H1 (cell line): ENCODE measurements at regions not wholly inside any gene's neighbourhood (a gene's known extent, or its start where the extent isn't known, plus 50 kb on each side); places are given as distances from the start of the nearest gene placed in this dataset.
A peak's percentile ranks its signal among the peaks of the same experiment; 100 is the strongest.

Experiments
- CTCF ChIA-PET: fragments of 300-600 bp; sonication (Branson Sonifier 250); formaldehyde crosslinking; loops from one replicate; lab custom pipeline; 2021; ENCODE audit not compliant: partially characterized antibody; lab: Charles Lee
- POLR2A ChIA-PET: fragments of 300-600 bp; sonication (Branson Sonifier 250); formaldehyde crosslinking; loops from one replicate; lab custom pipeline; 2021; ENCODE audit warnings: inconsistent platforms; ENCODE audit not compliant: partially characterized antibody; lab: Charles Lee
- DNase-seq, 2 experiments: peaks; one replicate each; pipeline versions ENCODE4 v3.0.0 to v3.0.0-alpha.2; 2010 to 2022; ENCODE audit warnings: low spot score in 2 of 2, low read depth in 1 of 2, mixed read lengths in 1 of 2
- FAIRE-seq: peaks from 2 replicates; lab custom pipeline; 2011; peaks lifted over from hg19 to GRCh38; lab: Jason Lieb, UNC
- H2AFZ ChIP-seq: 2 replicates; pipeline ENCODE4 v1.8.1; 2012; ENCODE audit warnings: low read length, inconsistent platforms
- H2AK5ac ChIP-seq: 2 replicates; pipeline ENCODE4 v1.6.1; 2013; ENCODE audit warnings: low read depth, low read length
- H2BK120ac ChIP-seq: replicated peaks from 2 replicates; pipeline ENCODE3; 2013; ENCODE audit warnings: low read depth, low read length, inconsistent platforms
- H2BK12ac ChIP-seq: 2 replicates; pipeline ENCODE4 v1.6.1; 2013; ENCODE audit warnings: low read depth, low read length
- H2BK15ac ChIP-seq: 2 replicates; pipeline ENCODE4 v1.6.1; 2013; ENCODE audit warnings: low read length
- H2BK20ac ChIP-seq: 2 replicates; pipeline ENCODE4 v1.6.1; 2013; ENCODE audit warnings: low read length
- H2BK5ac ChIP-seq: 2 replicates; pipeline ENCODE4 v1.6.1; 2013; ENCODE audit warnings: low read depth, low read length
- H3K14ac ChIP-seq: 2 replicates; pipeline ENCODE4 v1.6.1; 2013; ENCODE audit warnings: inconsistent platforms; ENCODE audit not compliant: insufficient read length
- H3K18ac ChIP-seq: 2 replicates; pipeline ENCODE4 v1.6.1; 2013; ENCODE audit warnings: low read length; ENCODE audit errors: extremely low read depth
- H3K23ac ChIP-seq: 2 replicates; pipeline ENCODE4 v1.6.1; 2013; ENCODE audit warnings: inconsistent platforms; ENCODE audit not compliant: insufficient read length
- H3K23me2 ChIP-seq: 2 replicates; pipeline ENCODE4 v1.6.1; 2013; ENCODE audit warnings: low read depth, low read length
- H3K27ac ChIP-seq: 2 replicates; pipeline ENCODE4 v1.6.1; 2011; ENCODE audit warnings: low read depth, low read length, inconsistent platforms
- H3K27me3 ChIP-seq, 4 experiments: replicated peaks in 1 of 4; 1 replicate in 1 of 4; 2 replicates in 3 of 4; pipeline versions ENCODE4 v1.6.1 to v1.8.1; 2011 to 2013; ENCODE audit warnings: low read length in 3 of 4, mild to moderate bottlenecking in 3 of 4, inconsistent platforms in 2 of 4, mixed read lengths in 2 of 4, moderate library complexity in 1 of 4; ENCODE audit not compliant: control insufficient read depth in 3 of 4, insufficient read depth in 3 of 4; ENCODE audit errors: extremely low read depth in 1 of 4
- H3K36me3 ChIP-seq, 4 experiments: 2 replicates each; pipeline versions ENCODE4 v1.6.1 to v1.8.1; 2011 to 2013; ENCODE audit warnings: mild to moderate bottlenecking in 4 of 4, low read length in 3 of 4, moderate library complexity in 2 of 4, control low read depth in 1 of 4, inconsistent platforms in 1 of 4; ENCODE audit not compliant: insufficient read depth in 4 of 4, control insufficient read depth in 2 of 4
- H3K4ac ChIP-seq: replicated peaks from 2 replicates; pipeline ENCODE3; 2013; ENCODE audit warnings: low read length, low read depth, mixed read lengths, inconsistent platforms; ENCODE audit not compliant: insufficient read length
- H3K4me1 ChIP-seq, 4 experiments: replicated peaks in 1 of 4; 1 replicate in 1 of 4; 2 replicates in 3 of 4; pipeline versions ENCODE4 v1.6.1 to v1.8.1; 2011 to 2013; ENCODE audit warnings: low read length in 3 of 4, inconsistent platforms in 2 of 4, mixed read lengths in 1 of 4; ENCODE audit not compliant: insufficient read depth in 4 of 4, control insufficient read depth in 3 of 4
- H3K4me2 ChIP-seq, 2 experiments: 2 replicates each; pipeline versions ENCODE4 v1.6.1 to v1.8.1; 2011 to 2013; ENCODE audit warnings: low read depth in 2 of 2, low read length in 2 of 2, control low read depth in 1 of 2, inconsistent platforms in 1 of 2, mild to moderate bottlenecking in 1 of 2; ENCODE audit not compliant: insufficient read depth in 1 of 2
- H3K4me3 ChIP-seq, 4 experiments: fragments of 200-600, 300-600 bp in 1 of 4; sonication (generic), shearing (Covaris generic), sonication (Bioruptor Twin) in 1 of 4; 2 replicates each; pipeline versions ENCODE4 v1.5.1 to v1.8.1; 2011 to 2016; ENCODE audit warnings: low read length in 4 of 4, low read depth in 3 of 4, control low read depth in 2 of 4, inconsistent platforms in 2 of 4, mild to moderate bottlenecking in 2 of 4, mixed read lengths in 1 of 4, moderate library complexity in 1 of 4; ENCODE audit not compliant: insufficient read depth in 2 of 4; ENCODE audit errors: extremely low read depth in 1 of 4
- H3K56ac ChIP-seq: replicated peaks from 2 replicates; pipeline ENCODE3; 2013; ENCODE audit warnings: low read depth, mild to moderate bottlenecking, mixed read lengths, low read length, inconsistent platforms; ENCODE audit not compliant: insufficient read length
- H3K79me1 ChIP-seq: 2 replicates; pipeline ENCODE4 v1.6.1; 2013; ENCODE audit warnings: low read depth, low read length, control low read depth
- H3K79me2 ChIP-seq, 2 experiments: 2 replicates each; pipeline versions ENCODE4 v1.6.1 to v1.8.1; 2012 to 2013; ENCODE audit warnings: low read length in 2 of 2, mild to moderate bottlenecking in 2 of 2, inconsistent platforms in 1 of 2; ENCODE audit not compliant: insufficient read depth in 2 of 2, control insufficient read depth in 1 of 2
- H3K9ac ChIP-seq, 4 experiments: replicated peaks in 1 of 4; 1 replicate in 1 of 4; 2 replicates in 3 of 4; pipeline versions ENCODE4 v1.6.1 to v1.8.1; 2011 to 2013; ENCODE audit warnings: low read depth in 3 of 4, low read length in 3 of 4, control low read depth in 2 of 4, mild to moderate bottlenecking in 2 of 4, moderate library complexity in 2 of 4, inconsistent platforms in 1 of 4; ENCODE audit errors: extremely low read depth in 1 of 4
- H3K9me3 ChIP-seq, 2 experiments: 2 replicates each; pipeline versions ENCODE4 v1.6.1 to v1.8.1; 2012 to 2013; ENCODE audit warnings: mild to moderate bottlenecking in 2 of 2, moderate library complexity in 2 of 2, control low read depth in 1 of 2, inconsistent platforms in 1 of 2, low read depth in 1 of 2, low read length in 1 of 2, mixed read lengths in 1 of 2; ENCODE audit not compliant: insufficient read depth in 2 of 2
- H4K20me1 ChIP-seq, 2 experiments: replicated peaks in 1 of 2; 2 replicates each; pipeline versions ENCODE3 to v1.8.1; 2011 to 2013; ENCODE audit warnings: inconsistent platforms in 2 of 2, low read length in 2 of 2, mild to moderate bottlenecking in 1 of 2; ENCODE audit not compliant: insufficient read depth in 2 of 2, control insufficient read depth in 1 of 2
- H4K5ac ChIP-seq: 2 replicates; pipeline ENCODE4 v1.6.1; 2013; ENCODE audit warnings: low read length, low read depth, mixed read lengths, inconsistent platforms; ENCODE audit not compliant: insufficient read length
- H4K8ac ChIP-seq: 2 replicates; pipeline ENCODE4 v1.8.0; 2013; ENCODE audit warnings: mild to moderate bottlenecking, moderate library complexity, low read length, inconsistent platforms; ENCODE audit not compliant: insufficient read depth; ENCODE audit errors: extremely low read depth
- H4K91ac ChIP-seq: replicated peaks from 2 replicates; pipeline ENCODE3; 2013; ENCODE audit warnings: low read length, mixed read lengths, inconsistent platforms; ENCODE audit not compliant: insufficient read length
- BACH1 ChIP-seq: IDR thresholded peaks from 2 replicates; pipeline ENCODE4 v1.6.1; 2012; ENCODE audit warnings: low read length, improper control_type of control experiment
- CEBPB ChIP-seq: IDR thresholded peaks from 2 replicates; pipeline ENCODE4 v1.6.1; 2012; ENCODE audit warnings: low read depth, low read length
- CREB1 ChIP-seq: IDR thresholded peaks from 2 replicates; pipeline ENCODE4 v1.6.1; 2012; ENCODE audit warnings: inconsistent platforms
- E2F6 ChIP-seq: IDR thresholded peaks from 2 replicates; pipeline ENCODE4 v1.6.1; 2012; ENCODE audit warnings: inconsistent platforms
- EP300 ChIP-seq, 2 experiments: IDR thresholded peaks; 1 replicate in 1 of 2; 2 replicates in 1 of 2; pipeline ENCODE4 v1.6.1; 2011 to 2012; ENCODE audit warnings: low read depth in 2 of 2, low read length in 2 of 2, mild to moderate bottlenecking in 2 of 2, borderline replicate concordance in 1 of 2, inconsistent platforms in 1 of 2, moderate library complexity in 1 of 2
- GABPA ChIP-seq: IDR thresholded peaks from 2 replicates; pipeline ENCODE4 v1.6.1; 2011; ENCODE audit warnings: mild to moderate bottlenecking, low read length, moderate library complexity, borderline replicate concordance; ENCODE audit not compliant: insufficient read depth
- HDAC2 ChIP-seq, 2 experiments: fragments of 300-600 bp in 1 of 2; sonication (generic) in 1 of 2; IDR thresholded peaks; 2 replicates each; pipeline ENCODE4 v1.6.1; 2011 to 2012; ENCODE audit warnings: low read depth in 2 of 2, low read length in 2 of 2, mild to moderate bottlenecking in 2 of 2, moderate library complexity in 2 of 2, borderline replicate concordance in 1 of 2, inconsistent platforms in 1 of 2
- MAX ChIP-seq: IDR thresholded peaks from 2 replicates; pipeline ENCODE4 v1.6.1; 2012; ENCODE audit warnings: inconsistent platforms
- POLR2AphosphoS5 ChIP-seq: IDR thresholded peaks from 2 replicates; pipeline ENCODE4 v1.6.1; 2011; ENCODE audit warnings: low read depth, low read length
- SIN3A ChIP-seq, 2 experiments: IDR thresholded peaks in 1 of 2; conservative IDR thresholded peaks in 1 of 2; 2 replicates each; pipeline ENCODE4 v1.6.1; 2011 to 2012; ENCODE audit warnings: low read length in 2 of 2, improper control_type of control experiment in 1 of 2, low read depth in 1 of 2, mild to moderate bottlenecking in 1 of 2
- SP2 ChIP-seq: IDR thresholded peaks from 2 replicates; pipeline ENCODE4 v1.6.1; 2012; ENCODE audit warnings: mild to moderate bottlenecking, low read length, inconsistent platforms
- TAF7 ChIP-seq: optimal IDR thresholded peaks from 2 replicates; pipeline ENCODE3; 2011; ENCODE audit warnings: low read depth, mild to moderate bottlenecking, inconsistent platforms, low read length, moderate library complexity, borderline replicate concordance
- TCF12 ChIP-seq: IDR thresholded peaks from 2 replicates; pipeline ENCODE4 v1.6.1; 2011; ENCODE audit warnings: low read depth, mild to moderate bottlenecking, low read length
- WGBS, 2 experiments: shearing (Covaris generic) in 1 of 2; methylation state at CpG; one replicate each; pipeline versions ENCODE4 v1.1.6 to v1.1.7; 2013 to 2015; ENCODE audit warnings: low lambda C conversion rate in 2 of 2, mixed read lengths in 2 of 2, inconsistent platforms in 1 of 2, low coverage in 1 of 2, missing lambda C conversion rate in 1 of 2; ENCODE audit not compliant: insufficient replicate concordance in 2 of 2, insufficient coverage in 1 of 2, insufficient read length in 1 of 2; ENCODE audit errors: extremely low coverage in 1 of 2, missing lambda C conversion rate in 1 of 2; 5-methylcytosine and 5-hydroxymethylcytosine counted together

DNA sequence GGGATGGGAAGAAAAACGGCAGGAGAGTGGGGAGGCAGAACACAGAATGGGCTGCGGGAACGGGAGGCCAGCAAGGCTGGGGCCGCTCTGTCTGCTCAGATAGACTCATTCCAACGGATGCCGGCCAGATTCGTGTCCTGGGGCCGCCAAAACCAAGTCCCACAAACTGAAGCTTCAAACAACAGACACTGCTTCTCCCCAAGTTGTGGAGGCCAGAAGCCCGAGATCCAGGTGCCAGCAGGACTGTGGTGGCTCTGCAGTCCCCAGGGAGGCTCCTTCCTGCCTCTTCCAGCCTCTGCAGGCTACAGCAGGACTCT lies 100.6 kb downstream of the ADRA2C start:
- Histone ChIP-seq H2BK20ac (no peak overlapping the region), H3K4me3 (no peak overlapping the region), H2BK12ac (0 out of 2 replicates have a peak overlapping the region, but pooled peaks have one; percentile 27), H2BK120ac (no peak overlapping the region), H3K27ac (no peak overlapping the region), H3K56ac (no peak overlapping the region), H2BK5ac (0 out of 2 replicates have a peak overlapping the region, but pooled peaks have one; percentile 35), H4K91ac (no peak overlapping the region), H3K23me2 (peaks cover 13% of the 10 kb centered on the region), H2AFZ (no peak overlapping the region), H3K14ac (no peak overlapping the region), H3K79me2 (no peaks in the 10 kb centered on the region; a peak in 1 of 4 replicates), H3K79me1 (no peaks in the 10 kb centered on the region), H3K27me3 (peaks cover 1 to 19% (median 12%) of the 10 kb centered on the region in 4 experiments; a peak in 6 of 7 replicates), H2AK5ac (no peak overlapping the region), H3K4me2 (no peak overlapping the region), H4K8ac (peak overlapping the region; percentile 28), H3K4me1 (peaks cover 3 to 21% (median 13%) of the 10 kb centered on the region in 4 experiments), H3K9ac (no peak overlapping the region), H3K36me3 (no peaks in the 10 kb centered on the region), H4K20me1 (peaks cover 0 to under 1% of the 10 kb centered on the region in 2 experiments), H3K18ac (no peak overlapping the region), H2BK15ac (0 out of 2 replicates have a peak overlapping the region, but pooled peaks have one; percentile 53), H3K9me3 (peaks cover 0 to 9% of the 10 kb centered on the region in 2 experiments; a peak in 1 of 4 replicates), H4K5ac (no peak overlapping the region), H3K4ac (no peak overlapping the region)
- POLR2A ChIA-PET, result no interaction called here
- CTCF ChIA-PET, result interaction anchor here (0.8 to 2.7 kb wide), 3 partner anchors 10 to 119 kb away, joined by 3 to 12 read pairs (median 7); no protein-coding TSS in a partner anchor
- 87% methylated on average over 6 of the region's 9 CpGs; no CpG with 5 or more reads in 1 of the 2 experiments for WGBS, 2 experiments
- no peak for FAIRE-seq
- DNase-seq, result no peak
- TF ChIP-seq BACH1 (no peak), GABPA (no peak), POLR2AphosphoS5 (no peak), HDAC2 (IDR thresholded peaks at IDR 0.05; ENCODE audit: borderline replicate concordance in 1 of 2, low read depth in 2 of 2, low read length in 2 of 2) (no peak), EP300 (IDR thresholded peaks at IDR 0.05; ENCODE audit: borderline replicate concordance in 1 of 2, low read depth in 2 of 2, low read length in 2 of 2) (no peak), TAF7 (no peak), TCF12 (no peak), SP2 (no peak), MAX (no peak), SIN3A (conservative IDR thresholded peaks at IDR 0.05 in 1 of 2, IDR thresholded peaks at IDR 0.05 in 1 of 2; ENCODE audit: low read depth in 1 of 2, low read length in 2 of 2) (no peak), CEBPB (no peak), CREB1 (no peak), E2F6 (no peak)
- TF ChIP-seq, all 59 proteins: peak for 0
- H3K23ac ChIP-seq, result no peak overlapping the region
